SKM-1 (cell line): ENCODE measurements at regions not wholly inside any gene's neighbourhood (a gene's known extent, or its start where the extent isn't known, plus 50 kb on each side); places are given as distances from the start of the nearest gene placed in this dataset.

Experiments
- DNase-seq: peaks from one replicate; lab custom pipeline; 2025; ENCODE audit not compliant: unreplicated experiment; lab: John Stamatoyannopoulos, UW

DNA sequence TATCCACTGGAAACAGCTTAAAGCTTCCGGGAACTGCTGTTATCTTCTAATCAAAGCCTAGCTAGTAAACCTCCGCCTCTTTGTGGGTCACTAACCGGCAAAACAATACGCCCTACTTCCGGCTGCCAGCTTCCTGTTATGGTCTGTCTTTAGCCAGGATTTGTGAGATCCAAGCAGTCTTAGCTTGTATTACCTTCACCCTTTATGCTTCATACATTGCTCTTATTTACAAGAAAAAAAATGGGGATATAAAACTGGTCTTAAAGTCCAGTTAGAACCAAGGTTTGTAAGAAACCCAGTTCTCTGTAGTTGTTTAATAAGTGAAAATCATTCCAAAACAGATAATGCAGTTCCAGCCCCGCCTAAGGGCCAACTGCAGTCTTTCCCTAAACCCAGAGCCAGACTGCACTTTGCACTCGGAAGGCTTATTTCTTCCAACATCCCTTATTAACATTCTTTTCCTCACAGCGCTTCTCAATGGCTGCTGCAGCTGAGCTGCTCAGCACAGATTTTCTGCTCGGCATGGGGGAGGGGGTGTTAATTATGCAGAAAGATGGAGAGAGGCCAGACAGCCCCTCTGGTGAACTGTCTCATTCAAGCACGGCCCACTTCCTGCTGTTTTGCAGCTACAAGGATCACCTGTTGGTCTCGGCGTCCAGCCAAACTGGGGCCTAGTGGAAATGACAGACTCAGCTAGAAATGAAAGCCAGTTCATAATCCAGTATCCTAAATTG lies 368.4 kb downstream of the KLF12 start:
- no peak for DNase-seq

DNA sequence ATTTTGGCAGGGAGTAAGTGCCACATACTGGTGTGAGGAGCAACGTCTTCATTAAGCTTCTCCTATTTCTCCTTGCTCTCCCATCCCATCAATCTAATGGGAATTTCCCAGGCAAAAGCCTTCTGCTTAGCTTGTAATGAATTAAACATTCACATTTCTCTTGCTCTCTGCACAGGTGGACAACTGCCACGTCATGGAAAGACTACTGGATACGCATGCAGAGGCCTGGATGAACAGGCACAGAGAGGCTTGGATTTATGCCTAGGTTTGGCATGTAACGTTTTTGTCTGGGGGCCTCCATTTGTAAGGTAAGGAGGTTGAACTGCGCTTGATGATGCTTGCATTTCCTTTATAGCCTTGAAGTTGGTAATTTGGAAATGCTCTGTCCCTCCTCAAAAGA lies 374.8 kb downstream of the KLF12 start:
- DNase-seq = no peak

DNA sequence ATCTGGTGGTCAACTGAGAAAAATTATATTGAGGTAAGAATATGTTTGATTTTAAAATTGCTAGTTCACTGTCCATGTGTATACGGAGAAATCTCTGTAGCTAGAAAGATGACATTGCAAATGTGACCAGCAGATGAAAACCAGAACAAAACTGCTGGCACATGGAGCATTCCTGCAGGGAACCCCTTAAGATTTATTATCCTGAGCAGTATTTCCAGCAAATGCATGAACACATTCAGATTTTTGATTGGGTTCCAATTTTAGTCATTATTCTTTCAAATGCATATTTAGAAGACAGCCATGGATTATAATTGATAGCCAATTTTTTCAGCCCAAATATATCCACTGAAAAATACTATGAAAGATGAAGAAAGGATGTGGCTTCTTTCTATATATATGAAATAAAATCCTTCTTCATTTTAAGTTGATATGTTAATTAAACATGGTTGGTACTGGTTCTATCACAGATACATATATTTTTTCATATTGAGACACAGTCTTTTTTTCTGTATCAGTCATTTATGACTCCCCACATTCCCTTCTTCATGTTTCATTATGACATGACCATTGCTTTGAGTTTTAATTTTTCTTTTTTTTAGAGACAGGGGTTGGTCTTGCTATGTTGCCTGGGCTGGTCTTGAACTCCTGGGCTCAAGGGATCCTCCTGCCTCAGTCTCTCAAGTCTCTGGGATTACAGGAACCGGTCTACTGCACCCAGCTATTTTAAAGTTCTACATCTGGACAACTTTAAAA lies 376.5 kb downstream of the KLF12 start:
- DNase-seq = no peak

DNA sequence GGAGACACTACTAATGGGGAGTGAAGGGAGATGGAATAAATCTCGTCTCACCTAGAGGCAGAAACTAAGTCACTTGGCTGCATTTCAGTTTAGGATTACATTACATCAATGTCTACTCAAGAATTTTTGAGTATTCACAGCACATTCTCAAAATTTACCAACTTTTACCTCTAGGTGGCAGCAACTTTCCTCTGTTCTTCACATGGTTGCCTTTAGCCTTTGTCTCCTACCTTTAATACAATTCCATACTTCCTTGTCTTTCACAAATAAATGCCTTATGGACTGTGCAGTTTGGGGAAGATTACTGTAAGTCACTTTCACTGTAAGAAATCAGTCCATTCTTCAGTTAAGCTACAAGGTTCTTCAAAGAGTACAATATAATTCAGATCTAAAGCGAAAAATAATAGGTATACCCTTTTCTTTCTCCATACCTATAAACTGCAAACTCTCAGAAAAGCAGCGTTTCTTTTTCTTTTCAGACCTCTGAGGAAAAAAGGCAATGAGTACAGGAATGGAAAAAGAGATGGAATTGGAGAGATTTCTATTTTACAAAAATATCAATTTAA lies 379.4 kb downstream of the KLF12 start:
- peak; percentile 17 for DNase-seq

DNA sequence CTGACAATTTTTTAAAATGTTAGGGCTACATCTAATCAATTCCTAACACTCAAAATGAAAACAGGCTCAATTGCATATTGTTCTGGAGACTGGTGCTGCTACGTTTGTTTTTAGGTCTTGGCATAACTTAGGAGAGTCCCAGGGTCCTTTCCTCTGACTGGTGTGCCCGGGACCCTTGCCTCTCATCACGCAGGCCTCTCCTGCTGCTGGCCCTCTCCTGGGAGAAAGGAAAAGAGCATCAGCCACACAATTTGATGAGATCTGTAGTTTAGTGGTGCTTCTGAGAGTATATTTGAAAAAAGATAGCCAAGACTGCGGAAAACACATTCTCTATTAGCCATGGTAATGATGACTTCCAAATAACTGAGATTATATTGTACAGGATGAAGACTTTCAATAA lies 380.0 kb downstream of the KLF12 start:
- DNase-seq = no peak

DNA sequence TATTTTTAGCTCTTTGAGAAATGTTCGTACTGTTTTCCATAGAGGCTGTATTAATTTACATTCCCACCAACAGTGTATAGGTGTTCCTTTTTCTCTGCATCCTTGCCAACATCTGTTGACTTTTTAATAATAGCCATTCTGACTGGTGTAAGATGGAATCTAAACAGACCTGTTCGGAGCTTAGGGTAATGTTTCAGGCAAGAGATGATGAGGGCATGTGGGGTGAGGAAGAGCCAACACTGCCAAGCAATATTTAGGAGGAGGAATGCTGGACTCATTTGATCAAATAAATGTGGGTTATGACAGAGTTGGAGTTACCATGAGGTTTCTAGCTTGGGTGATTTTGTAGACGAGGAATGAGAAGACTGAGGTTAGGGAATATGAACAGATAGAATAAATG lies 382.9 kb downstream of the KLF12 start:
- no peak for DNase-seq

DNA sequence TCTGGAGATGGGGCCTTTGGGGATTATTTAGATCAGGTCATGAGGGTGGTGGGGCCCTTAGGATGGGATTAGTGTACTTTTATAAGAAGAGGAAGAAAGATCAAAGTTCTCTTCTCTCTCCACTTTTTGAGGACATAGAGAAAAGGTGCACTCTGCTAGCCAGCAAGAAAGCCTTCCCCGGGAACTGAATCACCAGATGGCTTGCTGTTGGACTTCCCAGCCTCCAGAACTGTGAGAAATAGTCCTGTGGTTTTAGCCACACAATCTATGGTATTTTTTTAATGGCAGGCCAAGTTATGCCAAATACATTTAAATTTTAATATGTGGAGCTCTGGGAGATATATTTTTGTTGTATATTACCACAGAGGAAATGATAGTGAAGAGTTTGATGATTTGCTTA lies 385.8 kb downstream of the KLF12 start:
- no peak for DNase-seq

DNA sequence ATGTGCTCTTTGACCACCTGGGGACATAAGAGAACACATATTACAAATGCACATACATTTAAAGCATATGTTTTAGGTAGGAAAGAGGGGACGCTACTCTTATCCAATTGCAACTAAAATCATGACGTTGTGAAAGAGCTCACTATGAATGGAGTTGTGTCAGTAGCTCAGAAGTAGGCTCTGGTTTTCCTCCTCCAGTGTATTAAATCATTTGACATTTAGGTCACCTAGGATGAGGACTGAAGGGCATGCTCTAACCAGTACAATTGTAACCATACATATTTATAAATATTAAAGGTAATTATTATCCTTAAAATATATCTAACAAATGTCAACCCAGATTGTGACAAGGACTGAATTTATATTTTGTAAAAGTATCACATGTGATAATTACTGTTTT lies 389.0 kb downstream of the KLF12 start:
- no peak for DNase-seq

DNA sequence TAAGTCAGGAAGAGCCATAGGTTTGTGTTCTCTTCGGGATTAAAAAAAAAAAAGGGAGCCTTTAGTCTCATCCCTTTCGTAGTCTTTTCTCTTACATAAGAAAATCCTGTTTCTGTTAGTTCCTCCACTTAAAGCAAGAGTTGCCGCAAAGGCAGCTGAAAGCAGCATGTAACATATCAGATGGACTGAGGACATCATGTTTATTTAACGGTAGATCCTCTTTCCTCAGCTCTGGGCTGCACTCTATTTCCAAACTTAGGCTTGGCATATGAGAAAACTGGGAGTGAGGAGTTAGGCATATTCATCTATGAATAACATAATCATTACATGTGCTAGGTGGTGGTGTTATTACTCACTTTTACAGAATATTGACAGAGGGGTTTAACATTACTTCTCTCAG lies 391.2 kb downstream of the KLF12 start:
- DNase-seq = no peak

DNA sequence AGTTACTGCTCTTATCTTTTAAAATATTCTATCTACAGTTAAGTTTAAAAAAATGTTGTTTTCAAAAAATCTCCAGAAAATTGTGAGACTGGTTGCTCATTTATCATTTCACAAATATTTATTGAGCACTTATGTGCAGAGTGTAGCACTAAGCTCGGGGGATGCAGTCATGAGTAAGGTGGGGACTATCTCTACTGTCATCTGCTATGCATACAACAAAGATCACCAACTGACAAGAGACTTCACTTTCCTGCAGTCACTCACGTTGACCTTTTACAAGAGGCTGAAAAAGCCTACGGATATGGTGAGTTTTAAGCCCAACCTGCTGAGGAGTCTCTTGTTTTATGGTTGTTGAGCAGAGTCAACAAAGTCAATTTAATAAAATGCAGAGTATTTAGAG lies 392.5 kb downstream of the KLF12 start:
- DNase-seq = no peak

DNA sequence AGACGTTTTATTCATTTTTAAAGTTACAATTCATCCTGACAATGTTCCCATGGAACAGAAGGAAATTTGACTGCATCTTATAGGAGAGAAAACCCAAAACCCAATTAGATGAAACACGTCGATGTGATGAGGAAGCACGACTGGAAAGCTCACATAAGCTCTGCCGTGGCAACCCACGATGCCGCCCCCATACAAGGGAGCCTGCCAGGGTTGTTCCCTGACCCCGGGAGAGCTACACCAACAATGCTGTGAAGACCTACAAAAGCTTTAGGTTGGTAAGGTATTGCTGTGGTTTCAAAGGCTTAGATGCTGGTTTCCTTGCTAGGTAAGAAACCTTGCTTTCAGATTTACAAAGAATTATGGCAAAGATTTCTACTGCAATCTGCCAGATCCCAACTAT lies 393.1 kb downstream of the KLF12 start:
- no peak for DNase-seq

DNA sequence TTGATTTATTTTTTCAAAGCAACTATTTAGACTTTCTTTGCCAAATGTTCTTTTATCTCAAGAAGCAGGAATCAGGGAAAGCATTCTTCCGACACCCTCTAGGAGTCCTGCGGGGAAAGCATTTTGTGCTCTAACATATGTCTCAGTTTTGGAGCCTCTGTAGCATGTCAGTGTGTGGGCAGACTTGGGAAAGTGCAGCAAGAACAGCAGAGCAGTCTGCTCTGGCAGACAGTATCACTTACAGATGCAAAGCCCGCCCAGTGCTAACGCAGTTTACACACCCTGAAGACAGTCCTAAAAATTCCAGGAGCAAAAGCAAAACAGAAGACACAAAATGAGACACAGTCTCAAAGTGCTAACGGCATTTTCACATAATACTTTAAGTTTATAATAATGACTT lies 393.5 kb downstream of the KLF12 start:
- no peak for DNase-seq

DNA sequence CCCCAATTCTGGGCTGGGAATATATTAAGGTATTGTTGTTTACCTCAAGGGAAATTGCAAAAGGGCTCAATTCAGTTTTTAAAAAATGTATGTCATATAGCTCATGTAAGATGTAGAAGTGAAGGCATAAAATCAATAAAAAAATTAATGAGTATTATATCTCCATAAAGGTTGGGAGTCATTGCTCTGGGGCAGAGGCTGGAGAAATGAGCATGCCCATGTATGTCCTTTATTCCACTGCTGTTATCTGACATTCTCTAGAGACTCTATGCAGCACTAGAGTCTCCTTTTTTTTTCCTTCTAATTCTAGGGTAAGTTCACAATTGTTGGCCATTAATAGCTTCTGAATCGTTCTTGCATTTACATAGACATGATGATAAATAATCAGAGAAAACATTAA lies 394.8 kb downstream of the KLF12 start:
- DNase-seq = no peak

DNA sequence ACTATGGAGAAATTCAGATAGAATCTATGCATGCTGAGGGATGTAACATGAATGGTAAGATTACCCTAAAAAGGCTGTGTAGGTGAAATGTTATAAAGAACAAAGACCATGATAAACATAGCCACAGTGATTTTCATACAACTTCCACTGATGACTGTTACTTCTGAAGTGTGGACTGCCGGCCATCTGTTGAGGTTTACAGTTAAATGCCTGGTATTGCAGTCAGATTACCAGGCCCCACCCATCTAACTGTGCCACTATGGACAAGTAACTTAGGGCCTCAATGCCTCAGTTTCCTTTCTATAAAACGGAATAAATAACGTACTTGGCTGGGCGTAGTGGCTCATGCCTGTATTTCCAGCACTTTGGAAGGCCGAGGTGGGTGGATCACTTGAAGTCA lies 395.6 kb downstream of the KLF12 start:
- DNase-seq = no peak

DNA sequence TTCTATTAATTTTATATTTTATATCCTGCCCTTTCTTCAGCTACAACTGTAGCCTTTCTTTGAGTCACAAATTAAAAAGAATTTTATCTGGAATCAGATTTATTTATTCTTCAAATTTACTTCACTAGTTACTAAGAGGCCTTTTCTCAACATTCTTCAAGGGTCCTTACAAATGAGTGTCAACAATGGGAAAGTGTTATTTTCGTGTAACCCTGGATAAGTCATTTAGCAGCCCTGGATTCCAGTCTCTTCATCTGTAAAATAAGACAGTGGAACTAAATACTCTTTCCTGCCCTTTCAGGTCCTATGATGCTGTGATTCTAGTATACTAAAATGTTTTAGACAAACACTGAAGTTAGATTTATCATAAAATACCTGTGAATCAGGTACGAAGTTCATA lies 397.0 kb downstream of the KLF12 start:
- no peak for DNase-seq

DNA sequence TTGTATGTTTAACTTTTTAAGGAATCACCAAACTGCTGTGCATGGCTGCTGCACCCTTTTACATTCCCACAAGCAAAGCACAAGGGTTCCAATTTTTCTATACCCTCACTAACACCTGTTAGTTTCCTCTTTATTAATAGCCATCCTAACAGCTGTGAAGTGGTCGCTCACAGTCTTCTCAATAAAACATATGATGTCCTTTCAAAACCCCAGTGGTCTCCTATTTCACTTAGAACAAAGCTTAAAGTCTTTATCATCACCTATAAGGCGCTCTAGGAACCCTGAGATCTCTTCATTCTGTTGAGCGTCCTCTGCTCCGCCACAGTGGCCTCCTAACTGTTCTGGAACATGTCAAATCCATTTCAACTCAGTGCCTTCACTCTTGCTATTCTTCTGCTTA lies 400.5 kb downstream of the KLF12 start:
- no peak for DNase-seq

DNA sequence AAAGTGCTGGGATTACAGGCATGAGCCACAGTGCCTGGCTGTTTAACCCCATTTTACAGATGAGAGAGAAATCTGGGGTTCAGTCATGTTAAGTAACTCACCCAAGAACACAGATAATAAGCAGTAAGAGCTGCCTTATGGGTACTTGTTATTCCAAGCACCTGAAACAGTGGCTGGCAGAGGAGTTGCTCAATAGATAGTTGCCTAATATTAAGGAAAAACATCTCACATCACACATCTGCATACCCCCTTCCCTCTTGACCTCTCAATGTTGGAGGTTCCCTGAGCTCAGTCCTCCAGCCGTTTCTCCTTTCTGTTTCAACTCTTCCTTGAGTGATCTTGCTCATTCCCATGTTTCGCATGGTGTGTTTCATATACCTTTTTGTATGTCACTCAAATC lies 401.9 kb downstream of the KLF12 start:
- DNase-seq = no peak

DNA sequence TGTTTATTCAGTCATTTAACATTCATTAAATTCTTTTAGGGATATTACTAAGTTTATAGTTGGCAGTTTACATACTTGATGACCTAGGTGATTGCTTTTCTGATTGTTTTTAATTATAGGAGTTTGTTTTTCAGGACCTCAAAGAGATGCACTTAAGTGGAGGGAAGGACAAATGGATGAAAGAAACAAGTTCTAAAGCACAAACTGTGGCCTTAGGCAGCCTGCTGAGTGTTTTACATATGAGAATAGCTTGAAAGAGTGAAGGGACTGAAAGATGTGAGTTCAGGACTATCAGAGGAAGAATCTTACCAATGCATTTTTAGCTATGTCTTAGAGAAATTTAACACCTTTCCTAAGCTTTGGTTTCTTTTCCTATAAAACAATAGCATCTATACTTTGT lies 402.6 kb downstream of the KLF12 start:
- no peak for DNase-seq

DNA sequence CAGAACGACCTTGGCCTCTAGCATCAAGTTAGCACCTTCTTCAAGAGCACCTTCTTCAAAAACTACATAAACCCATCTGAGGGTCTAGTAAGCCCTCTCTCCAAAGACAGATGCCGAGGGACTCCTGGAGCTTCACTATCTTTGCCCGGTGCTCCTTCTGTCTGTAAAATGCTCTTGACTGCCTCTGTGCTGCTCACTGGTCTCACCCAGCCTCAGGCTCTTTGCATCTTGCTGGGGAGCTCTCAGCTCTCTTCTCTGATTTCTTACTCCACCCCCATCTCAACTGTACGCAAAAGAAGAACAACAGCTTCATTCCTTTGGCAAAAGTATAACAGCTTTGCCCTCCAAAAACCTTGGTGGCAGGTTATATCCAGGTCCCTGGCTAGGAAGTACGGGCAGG lies 404.2 kb downstream of the KLF12 start:
- no peak for DNase-seq

DNA sequence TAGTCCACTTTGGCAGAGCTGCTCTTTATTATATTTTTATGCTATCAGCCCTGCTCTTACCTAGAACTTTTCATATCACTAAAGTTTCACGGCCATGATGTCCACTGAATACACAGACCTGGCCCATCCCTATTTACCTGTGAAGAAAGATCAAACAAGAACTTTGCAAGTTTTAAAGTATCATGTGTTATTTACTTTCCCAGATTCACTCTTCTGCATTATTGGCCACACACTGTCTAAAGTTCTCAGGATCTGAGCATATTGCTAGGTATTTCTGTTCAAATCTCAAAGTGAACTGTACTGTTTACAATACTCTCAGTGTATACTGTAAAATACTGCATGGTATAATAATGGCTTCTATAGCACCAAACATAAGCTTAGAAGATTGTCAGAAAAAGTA lies 405.2 kb downstream of the KLF12 start:
- no peak for DNase-seq

DNA sequence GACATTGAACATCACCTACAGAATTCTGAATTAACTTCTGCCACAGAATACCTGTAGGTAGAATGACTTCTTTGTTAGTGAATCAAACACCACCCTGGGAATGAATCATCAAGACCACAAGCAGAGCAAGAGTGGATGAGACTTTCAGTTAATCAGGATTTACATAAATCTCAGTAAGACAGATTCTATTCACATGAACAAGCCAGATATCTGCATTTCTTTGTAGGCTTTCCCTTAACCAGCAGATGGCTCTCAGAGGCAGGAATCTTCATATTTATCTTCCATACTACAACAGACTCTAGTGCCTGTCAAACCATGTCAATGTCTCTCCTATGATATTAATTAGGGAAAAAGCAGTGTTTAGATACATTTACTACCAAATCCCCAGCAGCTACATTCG lies 412.1 kb downstream of the KLF12 start:
- DNase-seq = no peak

DNA sequence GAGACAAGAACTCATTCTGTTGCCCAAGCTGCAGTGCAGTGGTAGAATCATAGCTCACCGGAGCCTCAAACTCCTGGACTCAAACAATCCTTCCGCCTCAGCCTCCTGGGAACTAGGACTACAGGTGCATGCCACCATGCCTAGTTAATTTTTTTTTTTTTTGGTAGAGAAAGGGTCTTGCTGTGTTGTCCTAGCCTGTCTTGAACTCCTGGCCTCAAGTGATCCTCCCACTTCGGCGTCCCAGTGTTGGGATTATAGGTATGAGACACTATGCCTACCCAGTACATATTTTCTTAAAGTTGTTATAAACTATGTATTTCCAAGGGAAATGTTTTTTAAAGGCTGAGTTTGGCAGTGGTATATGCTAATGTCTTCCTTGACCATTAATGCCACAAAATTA lies 412.6 kb downstream of the KLF12 start:
- DNase-seq = no peak
